CD1c-positive myeloid dendritic cell (primary cell): ENCODE measurements at regions not wholly inside any gene's neighbourhood (a gene's known extent, or its start where the extent isn't known, plus 50 kb on each side); places are given as distances from the start of the nearest gene placed in this dataset.

Source experiments
- DNase-seq: peaks from one replicate; pipeline ENCODE4 v3.0.0-alpha.2; 2016; ENCODE audit errors: extremely low spot score

GRCh38 chr13:44093607-44094564 is 214.2 kb downstream of the LACC1 start:
- DNase-seq: no peak

DNA sequence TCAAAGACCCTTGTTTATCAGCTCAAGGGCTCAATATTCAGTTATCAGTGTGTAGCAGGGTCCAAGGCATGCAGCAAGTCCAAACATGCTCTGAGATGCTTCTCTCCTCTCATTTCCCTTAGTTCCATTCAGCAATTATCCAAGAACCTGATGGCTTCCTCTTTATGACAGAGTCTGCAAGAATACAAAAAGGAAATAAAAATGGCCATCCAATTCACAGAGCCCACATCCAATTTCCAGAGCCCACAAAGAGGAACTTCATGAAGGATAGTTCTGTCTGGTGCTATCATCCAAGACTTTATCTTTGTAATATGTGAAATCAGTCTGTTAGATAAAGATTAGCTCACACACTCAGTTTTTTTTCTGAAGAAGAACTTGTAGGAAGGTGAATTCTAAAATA is 217.2 kb downstream of the LACC1 start:
- DNase-seq: peak; percentile 63

DNA sequence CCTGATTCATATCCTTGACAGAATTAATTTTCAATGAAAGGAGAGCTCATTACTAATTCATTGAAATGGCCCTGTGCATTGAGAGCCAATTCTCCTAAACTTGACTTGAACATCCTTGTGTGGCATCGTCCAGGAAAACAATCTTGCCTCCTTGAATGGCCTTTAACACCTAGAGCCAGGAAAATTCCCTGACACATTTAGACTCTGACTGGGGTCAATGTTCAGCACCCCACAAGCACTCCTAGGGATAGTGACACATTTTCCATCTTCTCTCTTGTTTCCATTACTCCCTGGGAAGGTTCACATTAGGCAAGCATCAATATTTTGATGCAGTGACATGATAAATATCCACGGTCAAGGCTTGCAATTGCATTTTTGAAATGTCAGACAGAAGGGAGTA is 218.9 kb downstream of the LACC1 start:
- DNase-seq: no peak

GRCh38 chr13:44101347-44102083 is 221.8 kb downstream of the LACC1 start:
- DNase-seq: no peak

DNA sequence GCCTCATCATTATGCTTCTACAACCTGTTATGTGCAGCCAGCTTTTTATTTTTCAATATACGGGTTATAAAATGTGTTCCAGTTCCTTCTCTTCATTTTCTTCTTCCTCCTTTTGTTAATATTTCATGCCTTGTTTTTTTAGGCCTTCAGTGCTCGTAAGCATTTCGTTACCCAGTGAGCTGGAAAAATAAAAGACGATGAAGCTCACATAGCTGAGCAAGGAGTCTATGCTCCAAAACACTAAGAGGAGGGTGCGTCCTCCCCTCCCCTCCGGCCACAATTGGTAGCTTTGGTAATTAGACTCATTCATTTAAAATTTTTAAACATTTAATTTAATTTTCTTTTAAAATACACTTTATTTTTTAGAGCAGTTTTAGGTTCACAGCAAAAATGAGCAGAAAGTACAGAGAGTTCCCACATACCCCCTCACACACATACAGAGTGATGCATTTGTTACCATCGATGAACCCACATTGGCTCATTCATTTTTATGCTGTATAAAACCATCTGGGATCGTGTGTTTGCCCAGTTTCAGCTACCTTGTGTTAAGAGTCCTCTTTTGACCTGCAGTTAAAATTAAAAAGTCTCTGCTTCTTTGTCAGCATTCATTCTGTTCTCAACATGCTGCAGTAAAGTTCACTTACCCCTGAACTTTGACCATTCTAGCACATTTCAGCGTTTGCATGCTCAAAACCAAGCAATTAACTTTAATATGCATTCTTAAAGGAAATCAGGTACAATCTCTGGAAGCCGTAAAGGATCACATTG is 223.9 kb downstream of the LACC1 start:
- no peak for DNase-seq

- DNase-seq: no peak
These were observed 224.4 kb downstream of the LACC1 start for GRCh38 chr13:44104197-44104490.

DNA sequence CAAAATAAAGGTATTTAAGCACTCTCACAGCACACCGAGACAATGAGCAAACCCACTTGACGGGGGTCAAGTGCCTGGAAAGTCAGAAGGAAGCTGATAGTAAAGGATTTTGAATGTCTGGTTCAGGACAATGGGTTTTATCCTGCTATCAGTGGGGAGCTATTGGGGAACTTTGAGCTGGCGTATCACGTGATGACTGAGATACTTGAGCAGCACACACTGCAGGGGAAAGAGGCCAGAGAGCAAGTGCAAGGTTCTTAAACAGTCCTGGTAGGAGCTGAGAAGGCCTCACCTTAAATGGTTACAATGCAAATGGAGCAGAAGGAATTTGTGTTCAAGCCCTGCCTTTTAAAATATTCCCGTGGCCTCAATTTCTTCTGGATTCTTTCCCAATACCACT is 225.3 kb downstream of the LACC1 start:
- DNase-seq: no peak

- no peak for DNase-seq
These were observed 226.8 kb downstream of the LACC1 start for GRCh38 chr13:44106266-44107152.

- no peak for DNase-seq
These were observed 227.8 kb downstream of the LACC1 start for GRCh38 chr13:44107357-44108121.

GRCh38 chr13:44108331-44108858 is 228.7 kb downstream of the LACC1 start:
- no peak for DNase-seq

DNA sequence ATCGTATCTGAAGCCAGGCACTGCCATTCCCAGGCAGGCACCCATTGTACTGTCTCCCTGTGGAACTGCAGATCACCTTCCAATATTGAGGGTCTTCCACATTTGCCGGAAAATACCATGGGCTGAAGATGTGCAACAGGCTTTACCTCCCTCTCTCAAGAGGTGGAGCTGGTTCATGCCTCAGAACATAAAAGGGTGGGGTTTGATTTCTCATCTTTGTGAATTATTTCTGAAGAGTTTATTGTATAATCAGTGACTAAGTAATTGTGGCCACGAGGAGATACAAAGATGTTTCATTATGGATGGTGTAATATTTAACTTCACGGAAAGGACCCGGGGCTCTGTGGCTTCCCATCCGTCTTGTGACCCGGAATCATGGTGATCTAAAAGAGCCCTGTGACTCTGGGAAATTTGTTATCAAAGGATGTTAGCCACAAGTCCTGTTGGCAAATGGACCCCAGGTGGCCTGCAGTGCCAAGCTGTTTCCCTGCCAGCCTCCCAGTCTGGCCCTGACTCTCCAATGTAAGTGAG is 230.5 kb downstream of the LACC1 start:
- no peak for DNase-seq

DNA sequence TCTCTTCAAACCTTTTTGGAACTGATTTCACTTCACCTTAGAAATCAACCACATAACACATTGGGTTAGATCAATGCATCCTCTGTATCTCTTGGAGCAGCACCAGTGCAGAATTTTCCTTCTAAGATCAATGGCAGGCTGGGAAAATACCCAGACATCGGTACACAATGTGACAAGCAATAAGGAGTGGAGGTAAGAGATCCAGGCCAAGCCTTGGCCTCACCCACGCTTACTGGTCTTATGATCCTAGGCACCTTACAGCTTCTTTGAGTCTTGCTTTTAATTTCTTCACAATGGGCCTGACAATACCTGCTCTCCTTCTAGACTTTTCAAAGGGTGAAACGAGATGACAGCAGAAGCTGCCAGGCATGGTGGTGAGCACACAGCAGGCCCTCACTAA is 232.0 kb downstream of the LACC1 start:
- DNase-seq: no peak

GRCh38 chr13:44112700-44113329 is 233.1 kb downstream of the LACC1 start:
- DNase-seq: no peak

GRCh38 chr13:44116562-44117332 is 237.0 kb downstream of the LACC1 start:
- DNase-seq: peak; percentile 66

GRCh38 chr13:44117351-44117750 is 237.6 kb downstream of the LACC1 start:
- DNase-seq: no peak

DNA sequence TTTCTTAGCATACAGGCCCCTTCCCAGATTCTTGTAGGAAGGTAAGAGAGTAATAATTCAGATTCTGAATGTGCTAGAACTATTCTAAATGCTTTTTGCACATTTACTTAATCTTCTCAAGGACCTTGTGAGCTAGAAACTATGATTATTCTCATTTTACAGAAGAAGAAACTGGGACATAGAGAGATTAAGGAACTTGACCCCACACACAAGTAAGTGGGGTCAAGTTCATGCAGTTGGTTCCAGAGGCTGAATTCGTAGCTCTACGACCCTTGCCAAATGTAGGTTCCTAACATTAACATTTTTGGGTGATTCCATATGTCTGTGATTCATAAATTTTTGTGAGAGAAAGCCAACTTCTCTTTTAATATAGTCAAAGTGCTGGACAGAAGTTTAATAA is 238.1 kb downstream of the LACC1 start:
- DNase-seq: peak; percentile 29

DNA sequence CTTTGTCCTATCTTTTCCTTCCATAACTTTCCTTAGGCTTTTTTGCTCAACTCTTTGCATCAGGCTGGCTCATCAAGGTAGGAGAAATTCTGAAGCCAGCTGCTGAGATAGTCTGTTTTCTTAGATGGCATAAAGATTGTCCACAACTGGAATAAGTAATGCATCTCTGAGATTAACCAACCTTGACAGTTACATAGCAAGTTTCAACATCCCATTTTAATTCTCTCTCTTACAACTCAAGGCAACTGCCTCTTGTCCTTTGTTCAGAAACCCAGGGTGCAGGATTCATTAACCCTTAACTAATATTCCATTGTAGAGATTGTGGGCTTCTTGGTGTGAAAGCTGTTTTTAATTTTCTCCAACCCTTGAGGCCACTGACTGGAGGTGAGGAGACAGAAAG is 239.2 kb downstream of the LACC1 start:
- no peak for DNase-seq

GRCh38 chr13:44120043-44120442 is 240.3 kb downstream of the LACC1 start:
- no peak for DNase-seq
